Mucosa of descending colon (tissue), 3 donors: ENCODE measurements at regions not wholly inside any gene's neighbourhood (a gene's known extent, or its start where the extent isn't known, plus 50 kb on each side); places are given as distances from the start of the nearest gene placed in this dataset.

Experiments
- ATAC-seq: fragments of 200-7000 bp; cut with Tn5 transposase; one replicate; pipeline ENCODE4 v1.9.1; 2020; ENCODE audit warnings: mild to moderate bottlenecking, moderate library complexity
- DNase-seq, 3 donors: peaks; one replicate each; pipeline ENCODE4 v3.0.0-alpha.2; 2020
- H3K36me3 ChIP-seq: fragments of 200-600 bp; one replicate; pipeline ENCODE4 v1.8.0; 2021; ENCODE audit warnings: low read depth, mild to moderate bottlenecking
- H3K4me1 ChIP-seq: fragments of 200-600 bp; one replicate; pipeline ENCODE4 v1.8.0; 2021; ENCODE audit warnings: low read depth, mild to moderate bottlenecking
- H3K4me3 ChIP-seq: fragments of 200-600 bp; one replicate; pipeline ENCODE4 v1.8.0; 2021; ENCODE audit warnings: mild to moderate bottlenecking
- H3K9me3 ChIP-seq: fragments of 200-600 bp; one replicate; pipeline ENCODE4 v1.8.0; 2021; ENCODE audit warnings: mild to moderate bottlenecking
- CTCF ChIP-seq: fragments of 200-600 bp; IDR thresholded peaks from one replicate; pipeline ENCODE4 v1.8.0; 2022; ENCODE audit warnings: antibody characterized with exemption, mild to moderate bottlenecking
- intact Hi-C, 2 donors: fragments of 100-400 bp; cut with DNase I in 1 of 2; cut with micrococcal nuclease in 1 of 2; formaldehyde crosslinking; loops; one replicate each; pipeline versions ENCODE4 v1.11.0 to v1.11.1; 2022; cut with DNase I, micrococcal nuclease
- donor health status: DM: no; HTN: no; CAD: no; lungs with moderate emphysema.
- donor health status: DM: no; HTN: no; CAD: no.
- donor health status: DM: no; HTN: yes; CAD: no.

GRCh38 chr10:118246332-118247295 lies 95.5 kb downstream of the FAM204A start:
- Histone ChIP-seq H3K4me3 (no peak overlapping the region), H3K4me1 (no peaks in the 10 kb centered on the region), H3K9me3 (no peaks in the 10 kb centered on the region), H3K36me3 (no peaks in the 10 kb centered on the region)
- ATAC-seq, result no peak
- DNase-seq, result no peak
- intact Hi-C loops, result loop anchor here (10.0 kb wide), 2 partner anchors 712 to 752 kb away; no protein-coding TSS in a partner anchor
- TF ChIP-seq CTCF, result no peak

GRCh38 chr10:118243907-118244306 lies 98.2 kb downstream of the FAM204A start:
- DNase-seq, result no peak
- no peak for TF ChIP-seq CTCF
- H3K4me1 ChIP-seq, result no peaks in the 10 kb centered on the region
- intact Hi-C loops, result loop anchor here (5.0 to 10.0 kb wide), 3 partner anchors 709 to 749 kb away; no protein-coding TSS in a partner anchor
- H3K36me3 ChIP-seq, result no peaks in the 10 kb centered on the region
- H3K4me3 ChIP-seq, result no peak overlapping the region
- ATAC-seq, result no peak
- H3K9me3 ChIP-seq, result no peaks in the 10 kb centered on the region

GRCh38 chr10:118241229-118242137 lies 100.6 kb downstream of the FAM204A start:
- Histone ChIP-seq H3K4me3 (no peak overlapping the region), H3K36me3 (no peaks in the 10 kb centered on the region), H3K4me1 (no peaks in the 10 kb centered on the region), H3K9me3 (no peaks in the 10 kb centered on the region)
- DNase-seq, result peak in 2 of 3 donors; percentile 82 to 92
- intact Hi-C loops, result loop anchor here (5.0 to 10.0 kb wide), 3 partner anchors 707 to 747 kb away; no protein-coding TSS in a partner anchor
- peak; percentile 89 for ATAC-seq
- TF ChIP-seq CTCF, result peak; percentile 72

- TF ChIP-seq CTCF, result no peak
These were observed 102.9 kb downstream of the FAM204A start for GRCh38 chr10:118239236-118239630.

GRCh38 chr10:118238573-118239235 lies 103.4 kb downstream of the FAM204A start:
- intact Hi-C loops, result no loop called here
- Histone ChIP-seq H3K4me1 (no peaks in the 10 kb centered on the region), H3K36me3 (no peaks in the 10 kb centered on the region), H3K4me3 (no peak overlapping the region), H3K9me3 (no peaks in the 10 kb centered on the region)
- DNase-seq (no peak), ATAC-seq (no peak)
- TF ChIP-seq CTCF, result no peak

More at GRCh38 chr10:118239236-118239630, 102.9 kb downstream of the FAM204A start:
- Histone ChIP-seq H3K4me3 (no peak overlapping the region), H3K9me3 (no peaks in the 10 kb centered on the region), H3K36me3 (no peaks in the 10 kb centered on the region), H3K4me1 (no peaks in the 10 kb centered on the region)
- no peak for DNase-seq
- ATAC-seq, result no peak
- intact Hi-C loops, result no loop called here
